GM23338 (cell line): ENCODE measurements at regions not wholly inside any gene's neighbourhood (a gene's known extent, or its start where the extent isn't known, plus 50 kb on each side); places are given as distances from the start of the nearest gene placed in this dataset.

Experiments used
- ATAC-seq: fragments of 200-7000 bp; cut with Tn5 transposase; 3 replicates; pipeline ENCODE4 v1.9.1; 2020
- DNase-seq: peaks from one replicate; pipeline ENCODE4 v3.0.0-alpha.2; 2015; ENCODE audit warnings: low spot score
- H2AFZ ChIP-seq: fragments of 200-600 bp; sonication (generic); 2 replicates; pipeline ENCODE4 v1.8.0; 2016; ENCODE audit warnings: antibody characterized with exemption, mild to moderate bottlenecking, moderate library complexity
- H3F3A ChIP-seq: fragments of 200-600 bp; sonication (generic); replicated peaks from 2 replicates; pipeline ENCODE4 v1.8.0; 2017; ENCODE audit warnings: antibody characterized with exemption, mixed run types, low read depth
- H3K27ac ChIP-seq: fragments of 200-600 bp; sonication (generic); 2 replicates; pipeline ENCODE4 v1.6.1; 2016; ENCODE audit warnings: low read depth
- H3K27me3 ChIP-seq: fragments of 200-600 bp; sonication (generic); 2 replicates; pipeline ENCODE4 v1.8.0; 2016; ENCODE audit warnings: mild to moderate bottlenecking, mixed run types, moderate library complexity; ENCODE audit not compliant: insufficient read depth
- H3K36me3 ChIP-seq: fragments of 200-600 bp; sonication (generic); 2 replicates; pipeline ENCODE4 v1.8.0; 2016; ENCODE audit warnings: mild to moderate bottlenecking; ENCODE audit not compliant: insufficient read depth
- H3K4me1 ChIP-seq: fragments of 200-600 bp; sonication (generic); 2 replicates; pipeline ENCODE4 v1.8.0; 2016; ENCODE audit warnings: mild to moderate bottlenecking, moderate library complexity; ENCODE audit not compliant: insufficient read depth
- H3K4me2 ChIP-seq: fragments of 200-600 bp; sonication (generic); 2 replicates; pipeline ENCODE4 v1.7.1; 2017; ENCODE audit warnings: mixed run types
- H3K4me3 ChIP-seq: fragments of 200-600 bp; sonication (generic); 2 replicates; pipeline ENCODE4 v1.6.1; 2016; ENCODE audit warnings: mixed run types
- H3K79me2 ChIP-seq: fragments of 200-600 bp; sonication (generic); replicated peaks from 2 replicates; pipeline ENCODE4 v1.8.0; 2017; ENCODE audit warnings: mild to moderate bottlenecking; ENCODE audit not compliant: insufficient read depth
- H3K9me2 ChIP-seq: fragments of 200-600 bp; sonication (generic); 2 replicates; pipeline ENCODE4 v1.8.0; 2017; ENCODE audit not compliant: insufficient read depth
- H4K20me1 ChIP-seq: fragments of 200-600 bp; sonication (generic); replicated peaks from 2 replicates; pipeline ENCODE4 v1.8.0; 2017; ENCODE audit warnings: mild to moderate bottlenecking; ENCODE audit not compliant: insufficient read depth
- H3K27ac Mint-ChIP-seq: 2 replicates; pipeline ENCODE4 v1.8.0; 2020; ENCODE audit warnings: inconsistent platforms, mild to moderate bottlenecking, moderate library complexity, mixed read lengths
- H3K27me3 Mint-ChIP-seq: 3 replicates; pipeline ENCODE4 v1.8.0; 2022; ENCODE audit warnings: low read depth, mild to moderate bottlenecking, moderate library complexity, mixed read lengths, inconsistent platforms; ENCODE audit not compliant: insufficient read depth, poor library complexity
- H3K36me3 Mint-ChIP-seq: 3 replicates; pipeline ENCODE4 v1.8.0; 2021; ENCODE audit warnings: low read depth, mild to moderate bottlenecking, inconsistent platforms, moderate library complexity, mixed read lengths
- H3K4me1 Mint-ChIP-seq: 3 replicates; pipeline ENCODE4 v1.8.0; 2020; ENCODE audit warnings: mild to moderate bottlenecking, inconsistent platforms, mixed read lengths
- H3K4me3 Mint-ChIP-seq: 3 replicates; pipeline ENCODE4 v1.8.0; 2021; ENCODE audit warnings: moderate library complexity, mild to moderate bottlenecking, inconsistent platforms, mixed read lengths
- H3K9me3 Mint-ChIP-seq: 3 replicates; pipeline ENCODE4 v1.8.0; 2020; ENCODE audit warnings: moderate library complexity, mild to moderate bottlenecking, inconsistent platforms, mixed read lengths
- CREB1 ChIP-seq: fragments of 250-450 bp; sonication (Bioruptor Pico); IDR thresholded peaks from 2 replicates; pipeline ENCODE4 v1.5.0; 2020; ENCODE audit warnings: low read depth, mild to moderate bottlenecking, moderate library complexity
- EZH2 ChIP-seq: fragments of 200-600 bp; sonication (generic); IDR thresholded peaks from one replicate; pipeline ENCODE4 v1.8.0; 2017; ENCODE audit warnings: antibody characterized with exemption, mild to moderate bottlenecking, low read depth; ENCODE audit not compliant: unreplicated experiment
- EZH2phosphoT487 ChIP-seq: fragments of 200-600 bp; sonication (generic); IDR thresholded peaks from one replicate; pipeline ENCODE4 v1.8.1; 2018; ENCODE audit warnings: antibody characterized with exemption; ENCODE audit not compliant: unreplicated experiment
- JUNB ChIP-seq: IDR thresholded peaks from one replicate; pipeline ENCODE4 v1.6.1; 2016; ENCODE audit warnings: antibody characterized with exemption; ENCODE audit not compliant: unreplicated experiment
- NANOG ChIP-seq: IDR thresholded peaks from 2 replicates; pipeline ENCODE4 v1.6.1; 2016; ENCODE audit warnings: antibody characterized with exemption, borderline replicate concordance
- POLR2AphosphoS5 ChIP-seq: IDR thresholded peaks from 2 replicates; pipeline ENCODE4 v1.6.1; 2016; ENCODE audit warnings: antibody characterized with exemption, low read depth
- STAT1 ChIP-seq: IDR thresholded peaks from one replicate; pipeline ENCODE4 v1.6.1; 2016; ENCODE audit warnings: antibody characterized with exemption; ENCODE audit not compliant: unreplicated experiment
- ZNF114 ChIP-seq: fragments of 250-450 bp; sonication (Bioruptor Pico); IDR thresholded peaks from 2 replicates; pipeline ENCODE4 v1.5.0; 2020; ENCODE audit warnings: mild to moderate bottlenecking, moderate library complexity
- ZNF331 ChIP-seq: fragments of 250-450 bp; sonication (Bioruptor Pico); IDR thresholded peaks from 2 replicates; pipeline ENCODE4 v1.5.0; 2020; ENCODE audit warnings: low read depth, mild to moderate bottlenecking, moderate library complexity
- TF ChIP-seq, protein P1 (sequence below): IDR thresholded peaks from one replicate; pipeline ENCODE4 v1.6.1; 2018; ENCODE audit warnings: antibody characterized with exemption; ENCODE audit not compliant: unreplicated experiment
- TF ChIP-seq, protein P2 (sequence below): IDR thresholded peaks from 2 replicates; pipeline ENCODE4 v1.6.1; 2016; ENCODE audit warnings: antibody characterized with exemption
- TF ChIP-seq, protein P3 (sequence below): fragments of 250-450 bp; sonication (Bioruptor Pico); IDR thresholded peaks from 2 replicates; pipeline ENCODE4 v1.5.0; 2020; ENCODE audit warnings: mild to moderate bottlenecking, moderate library complexity
- TF ChIP-seq, protein P4 (sequence below), 2 experiments: fragments of 200-600 bp in 1 of 2; sonication (generic) in 1 of 2; conservative IDR thresholded peaks; 2 replicates each; pipeline versions ENCODE4 v1.5.1 to v1.6.1; 2016 to 2017; ENCODE audit warnings: antibody characterized with exemption in 2 of 2, low read depth in 2 of 2, mild to moderate bottlenecking in 2 of 2, moderate library complexity in 1 of 2

DNA sequence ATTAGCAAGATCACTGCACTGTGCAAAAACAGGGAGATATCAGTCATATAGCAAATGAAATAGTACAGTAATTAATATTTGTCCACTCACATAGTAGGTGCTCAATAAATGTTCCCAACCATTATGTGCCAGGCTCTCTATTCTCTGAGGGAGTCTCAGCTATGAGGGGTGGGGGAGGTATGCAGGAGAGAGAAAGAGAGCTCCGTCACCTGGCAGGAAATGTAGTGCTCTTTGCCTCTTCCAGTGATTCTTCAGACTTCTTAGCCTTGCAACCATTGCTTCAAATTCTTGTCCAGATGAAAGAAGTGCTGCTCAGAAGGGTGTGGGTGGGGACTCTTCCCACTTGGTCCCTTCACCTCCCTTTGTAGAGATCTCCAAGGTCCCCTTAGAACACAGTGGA, 84.5 kb upstream of the SPRY1 start:
- Mint-ChIP-seq H3K4me3 (no peak overlapping the region), H3K36me3 (peaks cover 27% of the 10 kb centered on the region), H3K4me1 (peaks cover 14% of the 10 kb centered on the region), H3K9me3 (peaks cover 8% of the 10 kb centered on the region; the same call in 2 of the 3 replicates), H3K27ac (no peak overlapping the region), H3K27me3 (no peaks in the 10 kb centered on the region)
- Histone ChIP-seq H3F3A (no peaks in the 10 kb centered on the region), H4K20me1 (no peaks in the 10 kb centered on the region), H3K36me3 (0 out of 2 replicates have a peak, but pooled peaks cover 3% of the 10 kb centered on the region), H3K27ac (no peak overlapping the region), H3K4me3 (no peak overlapping the region), H3K27me3 (no peaks in the 10 kb centered on the region), H3K4me1 (peaks cover 18% of the 10 kb centered on the region), H3K4me2 (no peak overlapping the region), H2AFZ (no peak overlapping the region), H3K9me2 (0 out of 2 replicates have a peak, but pooled peaks cover 5% of the 10 kb centered on the region), H3K79me2 (no peaks in the 10 kb centered on the region)
- TF ChIP-seq STAT1: no peak
- no peak for TF ChIP-seq ZNF114 (CRISPR knock-in tag)
- TF ChIP-seq ZNF331 (CRISPR knock-in tag): no peak
- TF ChIP-seq, protein P1, sequence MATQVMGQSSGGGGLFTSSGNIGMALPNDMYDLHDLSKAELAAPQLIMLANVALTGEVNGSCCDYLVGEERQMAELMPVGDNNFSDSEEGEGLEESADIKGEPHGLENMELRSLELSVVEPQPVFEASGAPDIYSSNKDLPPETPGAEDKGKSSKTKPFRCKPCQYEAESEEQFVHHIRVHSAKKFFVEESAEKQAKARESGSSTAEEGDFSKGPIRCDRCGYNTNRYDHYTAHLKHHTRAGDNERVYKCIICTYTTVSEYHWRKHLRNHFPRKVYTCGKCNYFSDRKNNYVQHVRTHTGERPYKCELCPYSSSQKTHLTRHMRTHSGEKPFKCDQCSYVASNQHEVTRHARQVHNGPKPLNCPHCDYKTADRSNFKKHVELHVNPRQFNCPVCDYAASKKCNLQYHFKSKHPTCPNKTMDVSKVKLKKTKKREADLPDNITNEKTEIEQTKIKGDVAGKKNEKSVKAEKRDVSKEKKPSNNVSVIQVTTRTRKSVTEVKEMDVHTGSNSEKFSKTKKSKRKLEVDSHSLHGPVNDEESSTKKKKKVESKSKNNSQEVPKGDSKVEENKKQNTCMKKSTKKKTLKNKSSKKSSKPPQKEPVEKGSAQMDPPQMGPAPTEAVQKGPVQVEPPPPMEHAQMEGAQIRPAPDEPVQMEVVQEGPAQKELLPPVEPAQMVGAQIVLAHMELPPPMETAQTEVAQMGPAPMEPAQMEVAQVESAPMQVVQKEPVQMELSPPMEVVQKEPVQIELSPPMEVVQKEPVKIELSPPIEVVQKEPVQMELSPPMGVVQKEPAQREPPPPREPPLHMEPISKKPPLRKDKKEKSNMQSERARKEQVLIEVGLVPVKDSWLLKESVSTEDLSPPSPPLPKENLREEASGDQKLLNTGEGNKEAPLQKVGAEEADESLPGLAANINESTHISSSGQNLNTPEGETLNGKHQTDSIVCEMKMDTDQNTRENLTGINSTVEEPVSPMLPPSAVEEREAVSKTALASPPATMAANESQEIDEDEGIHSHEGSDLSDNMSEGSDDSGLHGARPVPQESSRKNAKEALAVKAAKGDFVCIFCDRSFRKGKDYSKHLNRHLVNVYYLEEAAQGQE: no peak
- no peak for TF ChIP-seq CREB1 (CRISPR knock-in tag)
- TF ChIP-seq POLR2AphosphoS5: no peak
- TF ChIP-seq EZH2phosphoT487: no peak
- TF ChIP-seq, protein P2, sequence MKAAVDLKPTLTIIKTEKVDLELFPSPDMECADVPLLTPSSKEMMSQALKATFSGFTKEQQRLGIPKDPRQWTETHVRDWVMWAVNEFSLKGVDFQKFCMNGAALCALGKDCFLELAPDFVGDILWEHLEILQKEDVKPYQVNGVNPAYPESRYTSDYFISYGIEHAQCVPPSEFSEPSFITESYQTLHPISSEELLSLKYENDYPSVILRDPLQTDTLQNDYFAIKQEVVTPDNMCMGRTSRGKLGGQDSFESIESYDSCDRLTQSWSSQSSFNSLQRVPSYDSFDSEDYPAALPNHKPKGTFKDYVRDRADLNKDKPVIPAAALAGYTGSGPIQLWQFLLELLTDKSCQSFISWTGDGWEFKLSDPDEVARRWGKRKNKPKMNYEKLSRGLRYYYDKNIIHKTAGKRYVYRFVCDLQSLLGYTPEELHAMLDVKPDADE: no peak
- TF ChIP-seq JUNB: no peak
- TF ChIP-seq, protein P3, sequence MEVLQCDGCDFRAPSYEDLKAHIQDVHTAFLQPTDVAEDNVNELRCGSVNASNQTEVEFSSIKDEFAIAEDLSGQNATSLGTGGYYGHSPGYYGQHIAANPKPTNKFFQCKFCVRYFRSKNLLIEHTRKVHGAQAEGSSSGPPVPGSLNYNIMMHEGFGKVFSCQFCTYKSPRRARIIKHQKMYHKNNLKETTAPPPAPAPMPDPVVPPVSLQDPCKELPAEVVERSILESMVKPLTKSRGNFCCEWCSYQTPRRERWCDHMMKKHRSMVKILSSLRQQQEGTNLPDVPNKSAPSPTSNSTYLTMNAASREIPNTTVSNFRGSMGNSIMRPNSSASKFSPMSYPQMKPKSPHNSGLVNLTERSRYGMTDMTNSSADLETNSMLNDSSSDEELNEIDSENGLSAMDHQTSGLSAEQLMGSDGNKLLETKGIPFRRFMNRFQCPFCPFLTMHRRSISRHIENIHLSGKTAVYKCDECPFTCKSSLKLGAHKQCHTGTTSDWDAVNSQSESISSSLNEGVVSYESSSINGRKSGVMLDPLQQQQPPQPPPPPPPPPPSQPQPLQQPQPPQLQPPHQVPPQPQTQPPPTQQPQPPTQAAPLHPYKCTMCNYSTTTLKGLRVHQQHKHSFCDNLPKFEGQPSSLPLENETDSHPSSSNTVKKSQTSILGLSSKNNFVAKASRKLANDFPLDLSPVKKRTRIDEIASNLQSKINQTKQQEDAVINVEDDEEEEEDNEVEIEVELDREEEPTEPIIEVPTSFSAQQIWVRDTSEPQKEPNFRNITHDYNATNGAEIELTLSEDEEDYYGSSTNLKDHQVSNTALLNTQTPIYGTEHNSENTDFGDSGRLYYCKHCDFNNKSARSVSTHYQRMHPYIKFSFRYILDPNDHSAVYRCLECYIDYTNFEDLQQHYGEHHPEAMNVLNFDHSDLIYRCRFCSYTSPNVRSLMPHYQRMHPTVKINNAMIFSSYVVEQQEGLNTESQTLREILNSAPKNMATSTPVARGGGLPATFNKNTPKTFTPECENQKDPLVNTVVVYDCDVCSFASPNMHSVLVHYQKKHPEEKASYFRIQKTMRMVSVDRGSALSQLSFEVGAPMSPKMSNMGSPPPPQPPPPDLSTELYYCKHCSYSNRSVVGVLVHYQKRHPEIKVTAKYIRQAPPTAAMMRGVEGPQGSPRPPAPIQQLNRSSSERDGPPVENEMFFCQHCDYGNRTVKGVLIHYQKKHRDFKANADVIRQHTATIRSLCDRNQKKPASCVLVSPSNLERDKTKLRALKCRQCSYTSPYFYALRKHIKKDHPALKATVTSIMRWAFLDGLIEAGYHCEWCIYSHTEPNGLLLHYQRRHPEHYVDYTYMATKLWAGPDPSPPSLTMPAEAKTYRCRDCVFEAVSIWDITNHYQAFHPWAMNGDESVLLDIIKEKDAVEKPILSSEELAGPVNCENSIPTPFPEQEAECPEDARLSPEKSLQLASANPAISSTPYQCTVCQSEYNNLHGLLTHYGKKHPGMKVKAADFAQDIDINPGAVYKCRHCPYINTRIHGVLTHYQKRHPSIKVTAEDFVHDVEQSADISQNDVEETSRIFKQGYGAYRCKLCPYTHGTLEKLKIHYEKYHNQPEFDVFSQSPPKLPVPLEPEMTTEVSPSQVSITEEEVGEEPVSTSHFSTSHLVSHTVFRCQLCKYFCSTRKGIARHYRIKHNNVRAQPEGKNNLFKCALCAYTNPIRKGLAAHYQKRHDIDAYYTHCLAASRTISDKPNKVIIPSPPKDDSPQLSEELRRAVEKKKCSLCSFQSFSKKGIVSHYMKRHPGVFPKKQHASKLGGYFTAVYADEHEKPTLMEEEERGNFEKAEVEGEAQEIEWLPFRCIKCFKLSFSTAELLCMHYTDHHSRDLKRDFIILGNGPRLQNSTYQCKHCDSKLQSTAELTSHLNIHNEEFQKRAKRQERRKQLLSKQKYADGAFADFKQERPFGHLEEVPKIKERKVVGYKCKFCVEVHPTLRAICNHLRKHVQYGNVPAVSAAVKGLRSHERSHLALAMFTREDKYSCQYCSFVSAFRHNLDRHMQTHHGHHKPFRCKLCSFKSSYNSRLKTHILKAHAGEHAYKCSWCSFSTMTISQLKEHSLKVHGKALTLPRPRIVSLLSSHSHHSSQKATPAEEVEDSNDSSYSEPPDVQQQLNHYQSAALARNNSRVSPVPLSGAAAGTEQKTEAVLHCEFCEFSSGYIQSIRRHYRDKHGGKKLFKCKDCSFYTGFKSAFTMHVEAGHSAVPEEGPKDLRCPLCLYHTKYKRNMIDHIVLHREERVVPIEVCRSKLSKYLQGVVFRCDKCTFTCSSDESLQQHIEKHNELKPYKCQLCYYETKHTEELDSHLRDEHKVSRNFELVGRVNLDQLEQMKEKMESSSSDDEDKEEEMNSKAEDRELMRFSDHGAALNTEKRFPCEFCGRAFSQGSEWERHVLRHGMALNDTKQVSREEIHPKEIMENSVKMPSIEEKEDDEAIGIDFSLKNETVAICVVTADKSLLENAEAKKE (CRISPR knock-in tag): no peak
- no peak for TF ChIP-seq EZH2
- no peak for TF ChIP-seq NANOG
- TF ChIP-seq, protein P4, sequence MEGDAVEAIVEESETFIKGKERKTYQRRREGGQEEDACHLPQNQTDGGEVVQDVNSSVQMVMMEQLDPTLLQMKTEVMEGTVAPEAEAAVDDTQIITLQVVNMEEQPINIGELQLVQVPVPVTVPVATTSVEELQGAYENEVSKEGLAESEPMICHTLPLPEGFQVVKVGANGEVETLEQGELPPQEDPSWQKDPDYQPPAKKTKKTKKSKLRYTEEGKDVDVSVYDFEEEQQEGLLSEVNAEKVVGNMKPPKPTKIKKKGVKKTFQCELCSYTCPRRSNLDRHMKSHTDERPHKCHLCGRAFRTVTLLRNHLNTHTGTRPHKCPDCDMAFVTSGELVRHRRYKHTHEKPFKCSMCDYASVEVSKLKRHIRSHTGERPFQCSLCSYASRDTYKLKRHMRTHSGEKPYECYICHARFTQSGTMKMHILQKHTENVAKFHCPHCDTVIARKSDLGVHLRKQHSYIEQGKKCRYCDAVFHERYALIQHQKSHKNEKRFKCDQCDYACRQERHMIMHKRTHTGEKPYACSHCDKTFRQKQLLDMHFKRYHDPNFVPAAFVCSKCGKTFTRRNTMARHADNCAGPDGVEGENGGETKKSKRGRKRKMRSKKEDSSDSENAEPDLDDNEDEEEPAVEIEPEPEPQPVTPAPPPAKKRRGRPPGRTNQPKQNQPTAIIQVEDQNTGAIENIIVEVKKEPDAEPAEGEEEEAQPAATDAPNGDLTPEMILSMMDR (conservative IDR thresholded peaks at IDR 0.05; ENCODE audit: low read depth in 2 of 2): no peak
- ATAC-seq (no peak), DNase-seq (peak; percentile 24)
